Cardiac septum (tissue), 1 donor: ENCODE measurements at regions not wholly inside any gene's neighbourhood (a gene's known extent, or its start where the extent isn't known, plus 50 kb on each side); places are given as distances from the start of the nearest gene placed in this dataset.

Experiments used
- DNase-seq: peaks from one replicate; pipeline ENCODE4 v3.0.0-alpha.2; 2020; ENCODE audit warnings: low spot score
- intact Hi-C: fragments of 100-400 bp; cut with DNase I; formaldehyde crosslinking; loops from one replicate; pipeline ENCODE4 v1.14.0; 2022
- donor health status: DM: no; HTN: no; CAD: no.

DNA sequence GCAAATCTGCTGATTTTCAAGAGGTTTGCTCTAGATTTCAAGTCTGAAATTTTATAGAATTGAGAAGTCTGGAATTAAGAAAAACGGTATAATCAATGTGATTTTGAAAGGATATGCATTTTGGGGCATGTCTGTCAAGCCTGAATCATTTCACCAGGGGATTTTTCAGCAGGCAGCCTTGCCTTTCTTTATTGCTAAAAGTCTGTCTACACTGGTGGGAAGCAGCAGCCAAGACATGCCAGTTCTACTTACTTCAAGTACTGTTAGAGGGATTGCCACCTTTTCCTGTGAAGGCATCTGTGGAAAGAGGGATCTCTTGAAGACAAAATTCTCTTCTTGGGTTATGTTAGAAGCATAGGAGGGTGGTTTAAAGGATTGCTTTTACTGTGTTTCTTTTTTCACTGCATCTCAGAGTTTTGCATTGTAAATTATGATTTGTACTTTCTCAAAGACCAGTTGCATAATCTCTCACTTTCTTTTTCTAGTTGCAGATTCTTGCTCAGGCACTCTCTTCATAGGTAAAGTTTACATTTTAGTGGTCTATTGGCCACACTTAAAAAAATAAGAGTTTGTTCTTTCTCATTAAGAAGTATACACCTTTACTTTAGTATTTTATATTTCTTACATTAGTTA, 837.0 kb downstream of the GALC start:
- no peak for DNase-seq
- intact Hi-C loops, result no loop called here

DNA sequence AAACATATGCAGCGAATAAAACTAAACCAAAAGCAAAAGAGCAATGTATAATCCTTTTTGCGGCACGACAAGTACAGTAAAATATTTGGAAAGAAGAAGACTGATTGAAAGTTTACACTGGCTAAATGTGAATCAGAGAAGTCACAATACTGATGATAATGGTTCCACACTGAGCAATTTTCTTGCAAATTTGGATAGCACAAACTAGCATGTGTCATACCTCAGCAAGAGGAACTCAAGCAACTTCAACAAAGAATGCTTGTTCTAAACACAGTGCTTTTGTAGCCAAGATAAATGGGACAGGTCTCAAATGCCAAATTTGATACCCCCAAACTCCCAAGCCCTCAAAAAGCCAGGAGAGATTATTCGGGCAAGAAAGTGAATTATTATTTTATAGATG, 839.1 kb downstream of the GALC start:
- intact Hi-C loops, result no loop called here
- no peak for DNase-seq

DNA sequence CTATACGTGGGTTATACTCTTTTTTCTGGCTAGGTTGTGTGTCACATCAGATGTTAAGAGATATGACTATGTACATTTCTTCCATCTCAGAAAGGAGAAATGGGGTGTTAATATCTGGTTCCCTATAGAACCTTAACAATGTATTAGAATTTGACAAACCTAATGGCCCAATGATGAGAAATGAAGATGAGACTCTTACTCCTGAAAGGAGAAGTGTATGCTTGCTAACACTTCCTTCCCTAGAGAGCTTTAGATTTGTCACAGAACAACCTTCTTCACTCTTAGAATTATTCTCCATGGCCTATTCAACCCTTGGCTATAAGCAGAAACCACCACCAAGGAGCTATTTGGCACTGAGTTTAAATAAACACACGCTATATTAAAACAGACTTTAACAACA, 839.6 kb downstream of the GALC start:
- no peak for DNase-seq
- intact Hi-C loops, result no loop called here

DNA sequence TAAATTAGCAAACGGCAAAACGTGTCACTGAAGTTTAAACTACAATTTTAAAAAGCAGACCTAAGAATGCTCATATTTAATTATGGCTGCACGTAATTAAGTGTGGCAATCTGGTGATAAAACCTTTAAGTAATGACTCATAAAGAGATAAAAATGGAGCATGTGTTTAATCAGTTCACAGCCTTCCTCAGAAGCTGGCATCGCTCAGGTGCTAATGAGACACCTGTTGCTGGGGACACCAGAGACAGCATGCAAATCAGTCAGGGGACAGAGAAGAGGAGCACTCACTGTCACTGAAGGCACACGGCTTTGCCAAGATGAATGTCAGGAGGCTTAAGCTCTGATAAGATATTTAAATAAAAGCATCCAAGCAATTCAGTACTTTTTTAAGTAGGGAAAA, 840.3 kb downstream of the GALC start:
- intact Hi-C loops, result no loop called here
- DNase-seq, result no peak

DNA sequence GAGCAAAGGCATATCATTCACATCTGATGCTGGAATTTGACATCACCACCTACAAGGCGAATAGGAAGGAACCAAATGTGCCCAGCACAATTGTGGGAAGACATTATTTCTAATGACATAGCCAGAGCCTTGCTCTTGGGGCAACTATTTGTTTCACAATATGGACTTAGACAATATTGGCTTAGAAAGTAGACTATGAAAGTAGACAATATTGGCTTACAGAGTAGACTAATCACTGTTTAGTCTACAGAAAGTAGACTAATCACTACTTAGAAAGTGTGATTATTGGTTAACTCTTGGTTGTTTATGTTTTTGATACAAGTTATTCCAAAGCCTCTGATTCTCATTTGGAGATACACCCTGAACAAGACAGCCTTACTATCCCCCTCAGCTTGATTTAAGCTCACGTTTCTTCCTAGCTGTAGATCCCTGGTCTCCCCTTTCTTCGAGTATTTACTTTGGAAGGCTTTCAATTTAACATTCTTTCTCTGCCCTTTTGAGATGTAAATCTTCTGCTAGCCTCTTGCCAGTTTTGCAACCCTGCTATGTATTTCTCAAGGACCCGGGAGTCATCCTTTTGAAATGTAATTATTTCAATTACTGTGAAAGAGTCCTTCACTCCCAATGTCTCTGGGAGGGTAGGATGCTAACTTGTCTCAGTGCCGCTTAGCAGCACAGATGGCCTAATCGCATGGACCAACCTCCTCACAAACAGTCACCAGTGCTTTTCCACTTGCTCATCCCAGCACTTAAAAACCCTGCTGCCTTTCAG, 843.2 kb downstream of the GALC start:
- DNase-seq, result no peak
- intact Hi-C loops, result no loop called here

DNA sequence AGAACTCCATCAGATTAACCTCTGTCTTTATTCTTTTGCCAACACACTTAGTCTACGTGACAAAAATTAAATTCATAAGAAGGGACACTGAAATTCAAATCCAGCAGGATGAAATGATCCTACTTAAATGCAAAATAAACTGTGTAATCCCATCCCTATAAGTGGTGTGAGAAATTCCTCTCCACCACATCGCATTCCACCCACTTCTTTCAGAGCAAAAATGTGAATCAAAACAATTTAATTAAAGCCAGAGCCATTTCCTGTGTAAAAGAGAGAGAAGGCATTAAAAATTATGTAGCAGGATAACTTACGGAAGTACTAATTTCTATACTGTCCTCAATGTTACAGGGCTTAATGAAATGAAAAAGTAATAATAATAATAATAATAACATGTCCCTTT, 844.3 kb downstream of the GALC start:
- DNase-seq, result no peak
- intact Hi-C loops, result no loop called here

DNA sequence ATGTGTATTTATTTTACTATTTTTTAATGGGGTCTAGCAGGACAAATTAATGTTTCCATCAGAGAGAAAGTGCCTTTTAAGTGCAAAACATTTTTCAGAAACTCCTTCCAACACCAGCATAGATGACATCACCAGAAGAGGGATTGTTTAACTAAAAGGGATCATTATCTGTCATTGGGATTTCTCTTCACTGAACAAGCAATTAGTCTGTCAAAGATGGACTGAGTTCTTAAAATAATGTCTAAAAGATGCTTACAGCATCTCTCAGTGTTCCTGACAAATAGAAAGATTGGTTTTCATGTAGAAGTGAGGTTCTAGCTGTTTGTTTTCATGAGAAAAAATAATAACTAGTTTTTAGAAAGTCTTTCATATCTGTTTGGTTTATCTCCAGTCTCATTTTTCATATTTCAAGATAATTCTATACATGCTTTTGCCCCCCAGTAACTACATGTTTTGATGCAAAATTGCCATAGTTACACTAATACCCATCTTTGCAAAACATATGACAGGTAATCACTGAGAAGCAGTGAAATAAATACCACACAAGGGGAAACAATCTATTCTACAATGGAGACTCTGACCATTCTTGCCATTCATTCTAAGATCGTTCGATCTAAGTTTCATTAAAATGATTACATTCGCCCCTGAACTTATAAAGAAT, 850.3 kb downstream of the GALC start:
- intact Hi-C loops, result no loop called here
- no peak for DNase-seq

DNA sequence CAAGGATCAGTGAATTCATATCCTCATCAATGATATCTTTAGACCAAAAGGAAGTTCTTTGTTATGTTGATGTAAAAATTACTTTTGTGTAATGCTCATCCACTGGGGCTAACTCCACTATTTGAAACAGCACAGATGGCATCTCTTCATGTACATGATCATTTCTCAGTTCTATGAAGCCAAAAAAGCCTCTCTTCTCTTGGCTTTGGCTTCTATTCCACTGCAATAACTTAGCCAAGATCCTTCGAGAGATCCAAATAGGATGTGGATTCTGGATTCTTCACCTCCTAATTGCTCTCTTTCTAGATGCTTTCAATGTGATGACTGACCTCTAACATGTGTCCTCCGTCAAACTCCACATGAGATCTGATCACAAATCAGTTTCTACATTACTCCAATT, 851.2 kb downstream of the GALC start:
- DNase-seq, result no peak
- intact Hi-C loops, result no loop called here

DNA sequence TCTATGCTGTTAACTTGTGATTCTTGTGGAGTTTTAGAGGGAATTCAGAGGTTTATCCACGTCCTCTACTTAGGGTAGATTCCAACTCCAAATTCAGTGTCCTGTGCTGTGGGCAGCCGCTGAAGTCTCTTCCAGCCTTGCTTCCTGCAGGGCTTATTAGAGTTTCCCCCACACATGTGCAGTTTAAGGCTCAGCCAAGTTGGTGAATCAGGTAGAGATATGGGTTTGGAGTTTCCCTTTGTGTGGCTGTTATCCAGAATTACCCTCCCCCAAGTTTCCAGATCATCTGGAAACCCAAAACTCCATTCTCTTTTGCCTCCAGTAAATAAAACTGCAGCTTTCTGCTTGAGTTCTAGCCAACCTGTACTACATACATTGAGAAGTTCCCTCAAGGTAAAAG, 853.7 kb downstream of the GALC start:
- intact Hi-C loops, result no loop called here
- no peak for DNase-seq

DNA sequence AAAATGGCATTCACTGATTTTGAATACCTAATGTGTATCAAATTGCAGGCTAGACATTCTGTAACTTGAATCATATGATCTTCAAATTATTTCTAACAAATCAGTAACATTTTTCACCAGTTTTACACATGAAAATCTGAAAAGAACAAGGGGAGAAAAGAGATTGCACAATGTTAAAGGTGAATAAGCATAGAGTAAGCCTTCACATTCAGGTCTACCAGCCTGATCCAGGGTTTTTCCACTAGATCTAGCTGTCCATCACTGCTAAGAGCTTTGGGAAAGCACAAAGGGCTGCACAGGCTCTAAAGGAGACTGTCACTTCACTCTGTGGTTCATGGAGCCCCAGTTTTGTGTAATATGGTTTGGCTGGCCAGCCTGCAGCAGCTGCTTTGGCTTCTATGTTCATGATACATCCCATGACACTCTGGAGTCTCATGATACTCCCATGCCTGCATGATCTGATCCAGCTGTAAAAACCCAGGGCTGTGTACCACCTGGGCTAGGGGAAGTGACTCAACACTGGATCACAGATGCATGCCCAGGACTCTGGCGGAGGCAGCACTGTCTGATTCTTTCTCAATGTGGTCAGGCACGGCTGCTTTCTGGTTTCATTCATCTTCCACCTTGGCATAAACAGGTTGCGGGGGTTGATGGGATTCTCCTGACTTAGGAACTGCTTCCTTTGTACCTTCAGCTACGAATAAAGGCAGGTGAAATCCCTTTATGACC, 859.7 kb downstream of the GALC start:
- no peak for DNase-seq
- intact Hi-C loops, result no loop called here

DNA sequence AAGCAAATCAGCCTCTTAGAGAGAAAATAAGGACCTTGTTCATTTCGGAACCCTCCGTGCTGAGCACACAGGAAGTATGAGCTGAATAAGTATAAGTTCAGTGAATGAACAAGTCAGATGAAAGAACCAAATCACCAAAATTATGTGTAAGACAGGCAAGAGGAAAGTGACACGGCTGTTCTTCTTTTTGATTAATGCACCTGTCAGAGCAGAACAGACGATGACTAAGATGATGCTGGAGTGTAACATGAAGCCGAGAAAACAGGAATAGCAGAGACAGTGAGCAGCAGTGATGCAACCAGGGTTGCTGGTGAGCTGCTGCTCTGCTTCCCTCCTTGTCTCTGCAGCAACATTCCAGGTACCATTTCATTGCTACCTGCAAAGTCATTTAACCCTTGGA, 861.1 kb downstream of the GALC start:
- intact Hi-C loops, result no loop called here
- no peak for DNase-seq

DNA sequence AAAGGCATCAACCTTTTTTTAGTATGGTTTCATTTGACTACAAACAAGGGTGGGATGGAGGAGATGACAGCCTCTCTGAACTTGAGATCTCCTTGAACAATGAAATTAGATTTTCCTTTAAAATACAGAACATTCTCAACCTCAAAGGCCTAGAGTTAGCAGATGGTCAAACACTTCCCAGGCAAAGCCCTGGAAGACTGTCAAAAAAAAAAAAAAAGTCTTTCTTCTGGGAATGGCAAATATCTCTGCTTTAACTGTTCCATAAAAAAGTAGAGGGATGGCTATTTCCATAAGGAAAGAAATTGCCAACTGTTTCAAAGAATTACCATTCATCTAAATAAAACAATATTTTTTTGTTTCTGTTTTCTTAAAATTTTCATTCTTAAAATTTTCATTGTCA, 870.8 kb downstream of the GALC start:
- DNase-seq, result no peak
- intact Hi-C loops, result no loop called here

DNA sequence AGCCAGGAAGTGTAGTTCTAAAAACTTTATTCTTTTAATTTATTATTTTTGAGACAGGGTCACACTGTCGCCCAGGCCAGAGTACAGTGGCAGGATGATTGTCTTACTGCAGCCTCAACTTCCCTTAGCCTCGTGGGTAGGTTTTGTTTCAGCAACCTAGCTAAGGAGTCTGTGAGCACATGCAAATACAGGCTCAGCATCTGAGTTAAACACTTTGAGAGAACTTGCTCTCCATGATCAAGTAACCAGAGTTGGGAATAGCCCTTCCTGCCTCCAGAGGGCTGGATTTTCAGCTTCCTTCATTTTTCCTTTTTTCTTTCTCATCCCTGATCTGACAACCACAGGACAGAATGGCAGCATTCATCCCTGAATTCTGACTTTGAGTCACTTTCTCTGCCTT, 871.3 kb downstream of the GALC start:
- intact Hi-C loops, result no loop called here
- no peak for DNase-seq

DNA sequence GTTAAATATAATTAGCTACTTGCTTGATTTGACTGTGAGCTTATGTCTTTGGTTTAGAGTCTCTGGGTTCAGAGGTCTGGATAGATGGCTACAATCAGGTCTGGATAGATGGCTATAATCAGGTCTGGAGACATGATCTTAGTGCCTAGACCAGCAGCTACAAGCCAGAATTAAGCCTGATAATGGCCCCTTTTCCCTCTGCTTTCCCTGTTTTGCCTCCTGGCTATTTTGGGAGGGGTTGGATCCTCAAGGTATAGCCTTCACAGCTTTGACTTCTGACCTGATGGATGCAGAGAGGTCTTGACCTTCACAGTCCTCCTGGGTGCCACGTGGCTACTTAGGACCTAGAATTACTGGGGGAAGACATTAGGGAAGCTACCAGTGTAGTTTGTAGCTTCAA, 877.7 kb downstream of the GALC start:
- intact Hi-C loops, result no loop called here
- DNase-seq, result no peak

DNA sequence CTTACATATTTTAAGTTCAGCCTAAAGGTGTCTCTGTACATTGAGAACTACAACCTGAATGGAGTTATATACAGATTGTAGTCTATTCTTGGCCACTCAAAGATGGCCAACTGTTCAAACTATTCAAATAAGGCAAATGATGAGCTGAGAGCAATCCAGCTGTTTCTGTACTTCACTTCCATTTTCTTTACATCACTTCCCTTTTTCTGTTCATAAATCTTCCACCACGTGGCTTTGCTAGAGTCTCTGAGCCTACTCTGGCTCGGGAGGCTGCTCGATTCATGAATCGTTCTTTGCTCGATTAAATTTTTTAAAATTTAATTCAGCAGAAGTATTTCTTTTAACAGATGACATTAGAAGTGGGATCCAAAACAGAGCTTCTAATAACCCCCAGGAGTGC, 879.7 kb downstream of the GALC start:
- DNase-seq, result no peak
- intact Hi-C loops, result no loop called here

DNA sequence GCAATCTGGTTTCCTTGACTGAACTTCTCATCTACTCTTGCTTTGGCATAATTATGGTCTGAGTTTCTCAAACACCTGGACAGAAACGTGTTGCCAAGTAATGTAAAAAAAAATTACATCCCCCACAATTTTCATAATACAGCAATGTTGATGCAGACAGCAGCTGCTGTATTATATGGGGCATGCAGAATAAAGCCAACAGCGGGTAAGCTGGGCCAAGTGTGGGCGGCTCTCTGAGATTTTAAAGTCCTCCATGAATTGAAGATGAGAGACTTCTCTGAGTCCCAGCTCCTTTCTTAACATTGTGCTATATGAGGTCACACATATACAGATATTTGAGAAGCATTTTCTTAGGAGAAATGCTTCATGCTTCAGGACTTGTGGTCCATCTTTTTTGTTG, 881.2 kb downstream of the GALC start:
- intact Hi-C loops, result no loop called here
- DNase-seq, result no peak

DNA sequence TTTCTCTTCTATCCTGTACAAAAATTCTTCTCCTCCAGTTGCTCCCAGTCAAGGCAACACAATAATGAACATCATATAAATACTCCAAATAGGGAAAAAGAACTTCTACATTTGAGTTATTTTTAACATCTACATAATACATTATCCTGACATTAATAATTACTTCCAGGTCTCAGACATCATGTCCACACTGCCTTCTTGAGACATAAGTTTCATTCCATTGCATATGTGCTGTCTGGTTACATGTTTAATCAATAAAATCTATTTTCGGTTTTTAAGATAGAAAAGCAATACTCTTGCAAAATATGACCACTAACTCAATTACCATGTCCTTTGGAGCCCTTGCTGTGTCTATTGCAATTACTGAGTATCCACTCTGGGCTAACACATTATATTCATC, 881.9 kb downstream of the GALC start:
- intact Hi-C loops, result no loop called here
- DNase-seq, result no peak

DNA sequence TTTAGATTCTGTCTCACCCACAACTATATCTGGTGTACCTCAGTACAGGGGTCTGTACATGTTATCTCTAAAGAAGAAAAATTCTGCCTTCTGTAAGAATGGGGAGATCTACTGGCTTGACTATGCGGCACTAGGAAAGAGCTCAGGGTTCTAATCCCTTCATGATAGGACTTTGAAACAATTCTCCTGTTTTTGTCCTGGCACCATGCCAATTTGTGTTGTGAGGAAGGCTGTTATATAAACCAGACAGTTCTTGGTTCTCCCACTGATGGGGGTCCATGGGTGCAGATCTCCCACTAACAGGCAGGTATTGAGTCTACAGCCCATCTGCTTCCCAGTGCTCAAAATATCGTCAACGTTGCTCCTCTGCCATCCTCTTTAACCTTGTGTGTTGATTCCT, 883.7 kb downstream of the GALC start:
- DNase-seq, result no peak
- intact Hi-C loops, result no loop called here

DNA sequence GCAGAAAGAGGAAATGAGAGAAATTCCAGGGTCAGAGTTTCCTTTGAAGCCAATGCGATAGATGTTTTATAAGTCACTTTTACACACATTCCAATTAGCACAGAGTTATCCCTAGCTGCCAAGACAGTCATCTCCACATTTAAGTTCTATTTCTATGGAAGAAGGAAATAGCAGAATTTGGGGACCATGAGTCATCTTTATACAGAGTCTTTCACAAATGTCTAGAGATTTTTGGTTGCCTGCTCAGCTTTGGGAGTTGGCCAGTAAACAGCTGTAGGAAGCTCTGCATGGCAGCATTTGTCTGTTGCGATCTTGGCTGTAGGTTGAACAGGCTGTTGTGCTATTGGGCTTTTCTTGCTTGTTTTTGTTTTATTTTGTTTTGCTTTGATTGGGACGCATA, 884.3 kb downstream of the GALC start:
- intact Hi-C loops, result no loop called here
- no peak for DNase-seq

DNA sequence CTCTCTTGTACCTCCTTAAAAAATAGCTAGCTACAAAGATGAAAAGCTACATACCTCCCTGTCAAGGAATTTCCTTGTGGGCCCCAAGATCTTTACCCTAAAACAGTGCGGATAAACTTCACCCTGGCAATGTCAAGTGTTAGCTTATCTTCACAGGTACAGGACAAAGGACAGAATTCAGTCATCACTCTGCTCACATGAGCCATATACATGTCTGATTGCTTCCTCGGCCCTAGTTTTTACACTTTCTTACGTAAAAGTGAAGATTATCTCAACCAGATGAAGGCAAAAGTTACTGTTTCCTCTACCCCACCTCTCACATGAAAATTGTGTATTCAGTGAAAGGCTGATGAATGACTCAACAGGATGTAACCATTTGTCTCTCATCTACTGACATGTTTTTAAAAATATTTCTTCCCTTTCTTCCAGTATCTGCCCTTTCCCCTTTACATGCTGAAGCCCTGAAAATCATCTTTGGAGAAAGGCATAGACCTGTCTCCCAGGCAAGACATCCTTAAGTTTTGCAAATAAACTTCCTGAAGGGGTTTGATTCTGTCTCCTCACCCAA, 890.1 kb downstream of the GALC start:
- intact Hi-C loops, result no loop called here
- DNase-seq, result no peak
